Right lobe of liver (tissue), 4 donors: ENCODE measurements at regions not wholly inside any gene's neighbourhood (a gene's known extent, or its start where the extent isn't known, plus 50 kb on each side); places are given as distances from the start of the nearest gene placed in this dataset.

Experiments
- CTCF ChIP-seq, 4 donors: fragments of 200-600 bp in 3 of 4; fragments of 450-650 bp in 1 of 4; IDR thresholded peaks; one replicate each; pipeline versions ENCODE4 v1.5.1 to v1.8.0; 2016 to 2022; ENCODE audit warnings: antibody characterized with exemption in 4 of 4, mild to moderate bottlenecking in 2 of 4
- POLR2A ChIP-seq: fragments of 450-650 bp; IDR thresholded peaks from one replicate; pipeline ENCODE4 v1.6.1; 2017; ENCODE audit warnings: antibody characterized with exemption, mild to moderate bottlenecking
- donor health status: DM: no; HTN: no; CAD: no.
- donor health status: DM: no; HTN: no; CAD: no.
- donor health status: DM: no; HTN: yes; CAD: no.

- TF ChIP-seq POLR2A: no peak
- no peak for TF ChIP-seq CTCF (IDR thresholded peaks at IDR 0.05)
Measured at GRCh38 chr15:77541421-77542181, 91.1 kb downstream of the LINGO1 start.
